CD14-positive monocyte (primary cell): ENCODE measurements at regions not wholly inside any gene's neighbourhood (a gene's known extent, or its start where the extent isn't known, plus 50 kb on each side); places are given as distances from the start of the nearest gene placed in this dataset.

Source experiments
- DNase-seq, 3 donors: peaks; one replicate each; pipeline ENCODE4 v3.0.0-alpha.2; 2011 to 2022
- H2AFZ ChIP-seq: 2 replicates; pipeline ENCODE4 v1.6.0; 2012; ENCODE audit warnings: mild to moderate bottlenecking, low read depth, low read length, inconsistent platforms; ENCODE audit not compliant: insufficient read depth, poor library complexity, severe bottlenecking
- H3K27ac ChIP-seq, 2 donors: 1 replicate in 1 of 2; 2 replicates in 1 of 2; pipeline ENCODE4 v1.5.1; 2012 to 2013; ENCODE audit warnings: low read length in 2 of 2, control low read depth in 1 of 2, inconsistent platforms in 1 of 2, low read depth in 1 of 2, mild to moderate bottlenecking in 1 of 2
- H3K27me3 ChIP-seq, 2 donors: one replicate each; pipeline versions ENCODE4 v1.6.0 to v1.6.1; 2011 to 2013; ENCODE audit warnings: low read length in 2 of 2; ENCODE audit not compliant: control insufficient read depth in 2 of 2, insufficient read depth in 2 of 2
- H3K36me3 ChIP-seq, 2 donors: replicated peaks in 1 of 2; 1 replicate in 1 of 2; 2 replicates in 1 of 2; pipeline versions ENCODE4 v1.5.1 to v1.6.1; 2012 to 2013; ENCODE audit warnings: low read length in 2 of 2, control low read depth in 1 of 2, inconsistent platforms in 1 of 2, mild to moderate bottlenecking in 1 of 2; ENCODE audit not compliant: insufficient read depth in 2 of 2, control insufficient read depth in 1 of 2
- H3K4me1 ChIP-seq, 2 donors: 1 replicate in 1 of 2; 2 replicates in 1 of 2; pipeline versions ENCODE4 v1.5.1 to v1.6.1; 2012 to 2013; ENCODE audit warnings: low read length in 2 of 2, control low read depth in 1 of 2, inconsistent platforms in 1 of 2, mild to moderate bottlenecking in 1 of 2, moderate library complexity in 1 of 2; ENCODE audit not compliant: insufficient read depth in 2 of 2, control insufficient read depth in 1 of 2
- H3K4me2 ChIP-seq: replicated peaks from 2 replicates; pipeline ENCODE3; 2012; ENCODE audit warnings: low read length, moderate library complexity, mild to moderate bottlenecking; ENCODE audit not compliant: poor library complexity, severe bottlenecking; ENCODE audit errors: extremely low read depth
- H3K4me3 ChIP-seq, 3 experiments: fragments of 200-600 bp in 1 of 3; sonication (generic) in 1 of 3; replicated peaks in 1 of 3; 1 replicate in 2 of 3; 2 replicates in 1 of 3; pipeline ENCODE4 v1.5.1; 2011 to 2013; ENCODE audit warnings: low read length in 3 of 3, mild to moderate bottlenecking in 3 of 3, control low read depth in 2 of 3, low read depth in 2 of 3, inconsistent platforms in 1 of 3, moderate library complexity in 1 of 3
- H3K79me2 ChIP-seq: 2 replicates; pipeline ENCODE4 v1.6.0; 2012; ENCODE audit warnings: mild to moderate bottlenecking, control low read depth, inconsistent platforms, low read length, moderate library complexity; ENCODE audit not compliant: insufficient read depth
- H3K9ac ChIP-seq: 2 replicates; pipeline ENCODE4 v1.6.0; 2017; ENCODE audit warnings: low read length, mild to moderate bottlenecking; ENCODE audit not compliant: insufficient read depth, poor library complexity, severe bottlenecking
- H3K9me3 ChIP-seq, 2 donors: replicated peaks in 1 of 2; 1 replicate in 1 of 2; 2 replicates in 1 of 2; pipeline versions ENCODE4 v1.5.1 to v1.6.1; 2012 to 2013; ENCODE audit warnings: low read length in 2 of 2, control low read depth in 1 of 2; ENCODE audit not compliant: control insufficient read depth in 1 of 2, insufficient read depth in 1 of 2
- H4K20me1 ChIP-seq: 2 replicates; pipeline ENCODE4 v1.6.0; 2012; ENCODE audit warnings: mild to moderate bottlenecking, low read length, control low read depth, moderate library complexity; ENCODE audit not compliant: insufficient read depth
- H3K27ac Mint-ChIP-seq, 7 donors: one replicate each; pipeline ENCODE4 v1.8.0; 2020; ENCODE audit warnings: mild to moderate bottlenecking in 7 of 7, mixed read lengths in 7 of 7, moderate library complexity in 6 of 7, inconsistent platforms in 2 of 7
- H3K27me3 Mint-ChIP-seq, 3 donors: one replicate each; pipeline ENCODE4 v1.8.0; 2021 to 2022; ENCODE audit warnings: low read depth in 3 of 3, mild to moderate bottlenecking in 3 of 3, mixed read lengths in 3 of 3, moderate library complexity in 3 of 3, inconsistent platforms in 1 of 3
- H3K36me3 Mint-ChIP-seq, 2 donors: one replicate each; pipeline ENCODE4 v1.8.0; 2020; ENCODE audit warnings: mixed read lengths in 2 of 2, inconsistent platforms in 1 of 2, mild to moderate bottlenecking in 1 of 2
- H3K4me1 Mint-ChIP-seq: one replicate; pipeline ENCODE4 v1.8.0; 2020; ENCODE audit warnings: mild to moderate bottlenecking, mixed read lengths
- H3K4me3 Mint-ChIP-seq, 2 donors: one replicate each; pipeline ENCODE4 v1.8.0; 2020; ENCODE audit warnings: mild to moderate bottlenecking in 2 of 2, mixed read lengths in 2 of 2, moderate library complexity in 1 of 2
- H3K9me3 Mint-ChIP-seq, 7 donors: one replicate each; pipeline ENCODE4 v1.8.0; 2020 to 2022; ENCODE audit warnings: mixed read lengths in 7 of 7, mild to moderate bottlenecking in 6 of 7, moderate library complexity in 6 of 7, inconsistent platforms in 2 of 7
- WGBS: methylation state at CpG from one replicate; pipeline ENCODE4 v1.1.5; 2013; ENCODE audit warnings: missing lambda C conversion rate; ENCODE audit not compliant: insufficient coverage; 5-methylcytosine and 5-hydroxymethylcytosine counted together
- intact Hi-C, 2 donors: fragments of 100-400 bp; cut with micrococcal nuclease; formaldehyde crosslinking; loops; one replicate each; pipeline versions ENCODE4 v1.15.0 to v1.15.1; 2023
- TF ChIP-seq, protein P1 (sequence below): fragments of 200-600 bp; IDR thresholded peaks from one replicate; pipeline ENCODE4 v1.8.0; 2022; ENCODE audit warnings: antibody characterized with exemption, mild to moderate bottlenecking

DNA sequence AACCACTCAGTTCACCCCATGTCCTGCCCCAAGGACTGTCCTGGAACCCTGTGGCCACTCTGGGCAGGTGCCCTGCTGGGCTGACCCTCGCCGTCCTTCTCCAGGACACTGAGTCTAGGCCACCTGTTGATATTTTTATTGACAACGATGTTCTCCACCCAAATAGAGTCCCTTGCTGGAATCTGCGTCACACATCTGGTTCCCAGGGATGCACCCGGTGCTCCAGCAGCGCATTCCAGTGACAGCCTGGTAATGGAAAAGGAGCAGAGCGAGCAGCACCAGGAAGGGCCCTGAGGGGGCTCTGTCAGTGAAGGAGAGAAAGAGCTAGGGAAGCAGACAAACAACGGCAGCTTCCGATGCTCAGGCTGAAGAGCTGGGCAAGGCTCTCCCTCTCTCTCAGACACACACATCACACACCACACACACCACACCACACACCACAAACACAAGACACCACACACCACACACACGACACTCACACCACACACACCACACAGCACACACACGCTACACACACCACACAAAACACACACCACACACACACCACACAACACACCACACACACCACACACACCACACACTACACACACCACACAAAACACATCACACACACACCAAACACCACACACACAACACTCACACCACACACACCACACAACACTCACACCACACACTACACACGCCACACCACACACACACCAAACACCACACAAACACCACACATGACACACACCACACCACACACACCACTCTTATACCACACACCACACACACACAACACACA is 117.9 kb upstream of the THBS2 start:
- no peaks in the 10 kb centered on the region for H3K79me2 ChIP-seq
- H3K27ac ChIP-seq, result no peak overlapping the region
- no peaks in the 10 kb centered on the region for H3K27me3 Mint-ChIP-seq
- peaks cover 1% of the 10 kb centered on the region for H3K4me1 Mint-ChIP-seq
- peaks cover 8 to 18% (median 14%) of the 10 kb centered on the region in 7 donors for H3K9me3 Mint-ChIP-seq
- DNase-seq, result no peak
- H3K4me2 ChIP-seq, result no peak overlapping the region
- intact Hi-C loops, result no loop called here
- H3K27ac Mint-ChIP-seq, result no peak overlapping the region
- no peak overlapping the region for H2AFZ ChIP-seq
- H3K4me3 Mint-ChIP-seq, result no peak overlapping the region
- 92% methylated on average over 11 of the region's 12 CpGs for WGBS
- TF ChIP-seq, protein P1, sequence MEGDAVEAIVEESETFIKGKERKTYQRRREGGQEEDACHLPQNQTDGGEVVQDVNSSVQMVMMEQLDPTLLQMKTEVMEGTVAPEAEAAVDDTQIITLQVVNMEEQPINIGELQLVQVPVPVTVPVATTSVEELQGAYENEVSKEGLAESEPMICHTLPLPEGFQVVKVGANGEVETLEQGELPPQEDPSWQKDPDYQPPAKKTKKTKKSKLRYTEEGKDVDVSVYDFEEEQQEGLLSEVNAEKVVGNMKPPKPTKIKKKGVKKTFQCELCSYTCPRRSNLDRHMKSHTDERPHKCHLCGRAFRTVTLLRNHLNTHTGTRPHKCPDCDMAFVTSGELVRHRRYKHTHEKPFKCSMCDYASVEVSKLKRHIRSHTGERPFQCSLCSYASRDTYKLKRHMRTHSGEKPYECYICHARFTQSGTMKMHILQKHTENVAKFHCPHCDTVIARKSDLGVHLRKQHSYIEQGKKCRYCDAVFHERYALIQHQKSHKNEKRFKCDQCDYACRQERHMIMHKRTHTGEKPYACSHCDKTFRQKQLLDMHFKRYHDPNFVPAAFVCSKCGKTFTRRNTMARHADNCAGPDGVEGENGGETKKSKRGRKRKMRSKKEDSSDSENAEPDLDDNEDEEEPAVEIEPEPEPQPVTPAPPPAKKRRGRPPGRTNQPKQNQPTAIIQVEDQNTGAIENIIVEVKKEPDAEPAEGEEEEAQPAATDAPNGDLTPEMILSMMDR, result no peak
- H3K27me3 ChIP-seq, result no peaks in the 10 kb centered on the region
- H3K36me3 Mint-ChIP-seq, result no peaks in the 10 kb centered on the region
- H3K9me3 ChIP-seq, result peaks cover 16 to 22% of the 10 kb centered on the region in 2 donors
- no peaks in the 10 kb centered on the region for H3K4me1 ChIP-seq
- no peaks in the 10 kb centered on the region for H3K36me3 ChIP-seq
- no peak overlapping the region for H3K9ac ChIP-seq
- no peak overlapping the region for H3K4me3 ChIP-seq
- no peaks in the 10 kb centered on the region for H4K20me1 ChIP-seq

DNA sequence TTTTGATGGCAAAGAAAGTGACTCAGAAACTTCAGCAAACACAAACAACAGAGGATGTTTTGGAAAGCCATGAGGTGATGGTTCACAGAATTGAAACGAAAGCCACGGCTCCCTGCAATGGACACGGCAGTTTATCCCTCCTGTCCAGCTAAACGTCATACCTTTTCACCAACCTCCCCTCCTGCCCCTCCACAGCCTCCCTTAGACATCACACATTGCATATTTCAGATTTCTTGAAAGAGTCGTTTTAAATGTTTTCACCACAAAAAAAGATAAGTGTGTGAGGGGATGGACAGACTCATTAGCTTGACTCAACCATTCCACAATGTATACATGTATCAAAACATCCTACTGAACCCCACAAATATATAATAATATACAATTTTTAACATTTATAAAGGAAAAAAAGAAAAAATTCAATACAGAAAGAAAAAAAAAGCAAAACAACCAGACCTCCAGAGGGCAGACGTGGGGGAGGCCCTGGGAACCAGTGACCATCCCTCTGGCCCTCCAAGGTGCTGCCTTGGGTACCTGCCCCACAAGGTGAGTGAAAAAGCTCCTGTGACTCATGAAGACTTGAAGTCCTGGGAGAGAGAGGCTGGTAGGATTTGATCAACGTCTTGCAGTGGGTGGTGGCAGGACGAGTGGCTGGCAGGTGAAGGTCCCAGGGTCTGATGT is 117.2 kb upstream of the THBS2 start:
- Histone ChIP-seq H3K4me1 (no peaks in the 10 kb centered on the region), H3K79me2 (no peaks in the 10 kb centered on the region), H3K36me3 (no peaks in the 10 kb centered on the region), H3K27ac (no peak overlapping the region), H3K27me3 (no peaks in the 10 kb centered on the region), H4K20me1 (no peaks in the 10 kb centered on the region), H2AFZ (no peak overlapping the region), H3K9me3 (peaks cover 14 to 18% of the 10 kb centered on the region in 2 donors), H3K9ac (no peak overlapping the region), H3K4me3 (no peak overlapping the region), H3K4me2 (no peak overlapping the region)
- intact Hi-C loops, result no loop called here
- no peaks in the 10 kb centered on the region for H3K36me3 Mint-ChIP-seq
- peaks cover 0 to 4% (median 0%) of the 10 kb centered on the region in 3 donors for H3K27me3 Mint-ChIP-seq
- WGBS, result 83% methylated on average over 2 of the region's 8 CpGs
- no peak overlapping the region for H3K4me3 Mint-ChIP-seq
- peaks cover 3 to 15% (median 9%) of the 10 kb centered on the region in 7 donors for H3K9me3 Mint-ChIP-seq
- TF ChIP-seq, protein P1, result no peak
- DNase-seq, result no peak
- H3K4me1 Mint-ChIP-seq, result peaks cover 1% of the 10 kb centered on the region
- peak overlapping the region in 2 of 7 donors; percentile 32 to 65 for H3K27ac Mint-ChIP-seq
